ENCODE measurements at regions not wholly inside any gene's neighbourhood (a gene's known extent, or its start where the extent isn't known, plus 50 kb on each side); places are given as distances from the start of the nearest gene placed in this dataset.

GRCh38 chr14:106874350-106874749 is 1348.0 kb downstream of the TMEM121 start:
- DNase-seq = no peak

DNA sequence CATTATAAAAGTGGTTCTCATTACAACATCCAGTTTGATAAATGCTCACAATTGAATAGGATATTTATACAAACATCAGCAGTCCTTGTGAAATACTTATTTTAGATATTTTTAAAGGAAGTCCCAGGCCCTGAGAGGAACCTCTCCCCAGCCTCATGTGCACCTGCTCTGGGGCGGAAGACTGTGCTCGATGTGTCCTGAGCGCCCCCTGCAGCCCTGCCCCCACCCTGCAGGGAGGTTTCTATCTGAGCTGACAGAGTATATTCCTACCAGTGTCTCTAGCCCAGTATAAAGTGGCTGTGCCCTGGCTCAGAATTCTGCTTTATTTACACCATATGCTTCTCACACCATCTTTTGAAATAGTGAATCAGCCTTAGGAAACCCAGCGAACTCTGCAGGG is 1349.1 kb downstream of the TMEM121 start:
- peak; percentile 26 to 44 for DNase-seq

- DNase-seq = no peak
Observed at GRCh38 chr14:106876711-106877110, 1350.3 kb downstream of the TMEM121 start.

GRCh38 chr14:106877517-106877916 is 1351.1 kb downstream of the TMEM121 start:
- DNase-seq = no peak

GRCh38 chr14:106879241-106879640 is 1352.9 kb downstream of the TMEM121 start:
- DNase-seq = peak; percentile 53 to 65

DNA sequence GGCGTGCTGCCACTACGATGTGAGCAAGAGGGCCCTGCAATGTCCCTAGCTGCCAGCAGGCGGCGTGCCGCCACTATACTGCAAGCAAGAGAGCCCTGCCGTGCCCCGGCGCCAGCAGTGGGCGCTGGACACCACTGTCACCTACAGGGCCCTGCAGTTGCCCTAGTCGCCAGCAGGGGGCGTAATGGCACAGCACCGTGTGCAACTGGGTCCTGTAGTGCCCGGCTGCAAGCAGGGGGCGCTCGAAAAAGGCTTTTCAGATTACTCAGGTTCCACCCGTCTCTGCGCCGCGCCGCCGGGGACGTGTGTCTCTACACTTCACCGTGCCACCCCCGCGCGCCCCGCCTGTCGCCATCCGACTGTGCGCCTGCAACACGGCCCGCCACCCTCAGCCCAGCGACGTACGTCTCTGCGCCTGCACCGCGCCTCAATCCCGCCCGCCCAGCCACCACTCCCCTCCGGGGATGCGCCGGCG is 1356.9 kb downstream of the TMEM121 start:
- DNase-seq = peak; percentile 32 to 49

Data from CD4-positive, alpha-beta T cell treated with Interleukin-1 beta for 1 hour (primary cell).